SU-DHL-6 (cell line): ENCODE measurements at regions not wholly inside any gene's neighbourhood (a gene's known extent, or its start where the extent isn't known, plus 50 kb on each side); places are given as distances from the start of the nearest gene placed in this dataset.
"Not testable (repeated sequence)": the region's sequence is repeated elsewhere in the genome, so short reads cannot be mapped to it uniquely, and the experiment has no call there.

Source experiments
- EZH2phosphoT487 ChIP-seq: fragments of 200-600 bp; sonication (generic), shearing (Covaris generic); conservative IDR thresholded peaks from 2 replicates; pipeline ENCODE4 v1.6.1; 2018; ENCODE audit warnings: mild to moderate bottlenecking, antibody characterized with exemption, low read length, moderate library complexity, mixed read lengths
- TF ChIP-seq, protein P1 (sequence below): fragments of 200-600 bp; sonication (generic); IDR thresholded peaks from one replicate; pipeline ENCODE4 v1.5.1; 2017; ENCODE audit warnings: antibody characterized with exemption, mild to moderate bottlenecking, low read length, moderate library complexity; ENCODE audit not compliant: insufficient read depth, poor library complexity, severe bottlenecking

- TF ChIP-seq, protein P1, sequence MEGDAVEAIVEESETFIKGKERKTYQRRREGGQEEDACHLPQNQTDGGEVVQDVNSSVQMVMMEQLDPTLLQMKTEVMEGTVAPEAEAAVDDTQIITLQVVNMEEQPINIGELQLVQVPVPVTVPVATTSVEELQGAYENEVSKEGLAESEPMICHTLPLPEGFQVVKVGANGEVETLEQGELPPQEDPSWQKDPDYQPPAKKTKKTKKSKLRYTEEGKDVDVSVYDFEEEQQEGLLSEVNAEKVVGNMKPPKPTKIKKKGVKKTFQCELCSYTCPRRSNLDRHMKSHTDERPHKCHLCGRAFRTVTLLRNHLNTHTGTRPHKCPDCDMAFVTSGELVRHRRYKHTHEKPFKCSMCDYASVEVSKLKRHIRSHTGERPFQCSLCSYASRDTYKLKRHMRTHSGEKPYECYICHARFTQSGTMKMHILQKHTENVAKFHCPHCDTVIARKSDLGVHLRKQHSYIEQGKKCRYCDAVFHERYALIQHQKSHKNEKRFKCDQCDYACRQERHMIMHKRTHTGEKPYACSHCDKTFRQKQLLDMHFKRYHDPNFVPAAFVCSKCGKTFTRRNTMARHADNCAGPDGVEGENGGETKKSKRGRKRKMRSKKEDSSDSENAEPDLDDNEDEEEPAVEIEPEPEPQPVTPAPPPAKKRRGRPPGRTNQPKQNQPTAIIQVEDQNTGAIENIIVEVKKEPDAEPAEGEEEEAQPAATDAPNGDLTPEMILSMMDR = not testable (repeated sequence)
- TF ChIP-seq EZH2phosphoT487 = not testable (repeated sequence)
Observed at GRCh38 chr2:239828973-239829275, 196.2 kb downstream of the NDUFA10 start.
